MV-4-11 (cell line): ENCODE measurements at regions not wholly inside any gene's neighbourhood (a gene's known extent, or its start where the extent isn't known, plus 50 kb on each side); places are given as distances from the start of the nearest gene placed in this dataset.
"Not testable (repeated sequence)": the region's sequence is repeated elsewhere in the genome, so short reads cannot be mapped to it uniquely, and the experiment has no call there.

Experiments
- DNase-seq: peaks from one replicate; lab custom pipeline; 2025; lab: John Stamatoyannopoulos, UW

GRCh38 chr2:15824467-15824866, 115.9 kb upstream of the MYCN start:
- DNase-seq = not testable (repeated sequence)

- no peak for DNase-seq
These were observed 114.9 kb upstream of the MYCN start for GRCh38 chr2:15825276-15825980.

GRCh38 chr2:15826273-15826717, 114.1 kb upstream of the MYCN start:
- no peak for DNase-seq

GRCh38 chr2:15827001-15827400, 113.3 kb upstream of the MYCN start:
- DNase-seq = no peak

GRCh38 chr2:15828576-15828975, 111.8 kb upstream of the MYCN start:
- no peak for DNase-seq

GRCh38 chr2:15829091-15829801, 111.1 kb upstream of the MYCN start:
- no peak for DNase-seq

- no peak for DNase-seq
These were observed 110.4 kb upstream of the MYCN start for GRCh38 chr2:15829985-15830384.

GRCh38 chr2:15830937-15831549, 109.3 kb upstream of the MYCN start:
- no peak for DNase-seq

GRCh38 chr2:15832030-15832709, 108.2 kb upstream of the MYCN start:
- no peak for DNase-seq

GRCh38 chr2:15832849-15833680, 107.3 kb upstream of the MYCN start:
- no peak for DNase-seq

GRCh38 chr2:15833731-15834130, 106.6 kb upstream of the MYCN start:
- no peak for DNase-seq

- no peak for DNase-seq
These were observed 105.8 kb upstream of the MYCN start for GRCh38 chr2:15834381-15835031.

GRCh38 chr2:15835991-15836688, 104.2 kb upstream of the MYCN start:
- DNase-seq = no peak

GRCh38 chr2:15836689-15837610, 103.4 kb upstream of the MYCN start:
- DNase-seq = no peak

GRCh38 chr2:15838481-15839090, 101.8 kb upstream of the MYCN start:
- no peak for DNase-seq

GRCh38 chr2:15839426-15840124, 100.8 kb upstream of the MYCN start:
- no peak for DNase-seq

- DNase-seq = no peak
These were observed 100.2 kb upstream of the MYCN start for GRCh38 chr2:15840148-15840547.

GRCh38 chr2:15840969-15841368, 99.4 kb upstream of the MYCN start:
- no peak for DNase-seq
